Activated naive CD4-positive, alpha-beta T cell treated with anti-CD3 and anti-CD28 coated beads, Interleukin-2, amount 10 ng/mL, durations not matched to agents 7 days and 5 days (primary cell): ENCODE measurements at regions not wholly inside any gene's neighbourhood (a gene's known extent, or its start where the extent isn't known, plus 50 kb on each side); places are given as distances from the start of the nearest gene placed in this dataset.
"Not testable (repeated sequence)": the region's sequence is repeated elsewhere in the genome, so short reads cannot be mapped to it uniquely, and the experiment has no call there.

Experiments
- CTCF ChIA-PET: fragments of 350-600 bp; sonication (Branson Sonifier 250); formaldehyde crosslinking; loops from one replicate; lab custom pipeline; 2021; ENCODE audit warnings: antibody characterized with exemption; lab: Charles Lee
- DNase-seq: peaks from one replicate; pipeline ENCODE4 v3.0.0-alpha.2; 2020
- H3K27ac Mint-ChIP-seq: one replicate; pipeline ENCODE4 v1.8.0; 2021; ENCODE audit warnings: mild to moderate bottlenecking, moderate library complexity, mixed read lengths
- H3K27me3 Mint-ChIP-seq: one replicate; pipeline ENCODE4 v1.8.0; 2021; ENCODE audit warnings: mild to moderate bottlenecking, mixed read lengths
- H3K36me3 Mint-ChIP-seq: one replicate; pipeline ENCODE4 v1.8.0; 2021; ENCODE audit warnings: mixed read lengths
- H3K4me1 Mint-ChIP-seq: one replicate; pipeline ENCODE4 v1.8.0; 2021; ENCODE audit warnings: mixed read lengths
- H3K4me3 Mint-ChIP-seq: one replicate; pipeline ENCODE4 v1.8.0; 2021; ENCODE audit warnings: mild to moderate bottlenecking, moderate library complexity, mixed read lengths
- H3K9me3 Mint-ChIP-seq: one replicate; pipeline ENCODE4 v1.8.0; 2021; ENCODE audit warnings: mixed read lengths

DNA sequence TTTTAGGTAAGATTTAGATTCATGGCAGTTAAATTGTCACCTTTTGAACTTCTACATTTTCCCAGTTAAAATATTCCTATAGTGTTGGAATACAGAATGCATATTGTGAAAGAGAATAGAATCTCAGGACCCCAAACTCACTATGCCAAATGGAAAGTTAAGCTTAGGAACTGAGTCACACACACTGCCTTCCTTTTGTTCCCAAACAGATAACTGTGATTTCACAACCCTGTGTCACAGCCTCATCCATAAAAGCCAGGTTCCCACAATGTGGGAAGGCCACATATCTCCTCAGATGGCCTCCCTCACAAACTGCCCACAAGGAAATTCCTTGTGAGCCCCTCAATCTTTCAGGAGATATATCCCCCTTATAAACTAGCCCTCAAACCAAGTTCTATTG, 94.7 kb upstream of the HPF1 start:
- no peaks in the 10 kb centered on the region for H3K36me3 Mint-ChIP-seq
- CTCF ChIA-PET, result no interaction called here
- peaks cover 4% of the 10 kb centered on the region for H3K27me3 Mint-ChIP-seq
- no peak overlapping the region for H3K4me3 Mint-ChIP-seq
- H3K4me1 Mint-ChIP-seq, result no peaks in the 10 kb centered on the region
- H3K27ac Mint-ChIP-seq, result no peak overlapping the region
- DNase-seq, result no peak
- no peaks in the 10 kb centered on the region for H3K9me3 Mint-ChIP-seq

- CTCF ChIA-PET, result no interaction called here
- no peaks in the 10 kb centered on the region for H3K4me1 Mint-ChIP-seq
- no peak overlapping the region for H3K4me3 Mint-ChIP-seq
- no peak for DNase-seq
- H3K27ac Mint-ChIP-seq, result no peak overlapping the region
- no peaks in the 10 kb centered on the region for H3K9me3 Mint-ChIP-seq
- no peaks in the 10 kb centered on the region for H3K36me3 Mint-ChIP-seq
- peaks cover 4% of the 10 kb centered on the region for H3K27me3 Mint-ChIP-seq
Observed at GRCh38 chr4:169851750-169852149, 94.0 kb upstream of the HPF1 start.

GRCh38 chr4:169849456-169849855, 91.7 kb upstream of the HPF1 start:
- H3K4me3 Mint-ChIP-seq, result no peak overlapping the region
- peaks cover 4% of the 10 kb centered on the region for H3K27me3 Mint-ChIP-seq
- no peak for DNase-seq
- no peaks in the 10 kb centered on the region for H3K4me1 Mint-ChIP-seq
- CTCF ChIA-PET, result interaction anchor here (0.6 kb wide), 1 partner anchor 196 kb away, joined by 3 read pairs; no protein-coding TSS in a partner anchor
- H3K9me3 Mint-ChIP-seq, result no peaks in the 10 kb centered on the region
- H3K27ac Mint-ChIP-seq, result no peak overlapping the region
- no peaks in the 10 kb centered on the region for H3K36me3 Mint-ChIP-seq

GRCh38 chr4:169848018-169848417, 90.3 kb upstream of the HPF1 start:
- H3K27me3 Mint-ChIP-seq, result peaks cover 7% of the 10 kb centered on the region
- H3K27ac Mint-ChIP-seq, result no peak overlapping the region
- H3K36me3 Mint-ChIP-seq, result no peaks in the 10 kb centered on the region
- CTCF ChIA-PET, result interaction anchor here (1.1 kb wide), 1 partner anchor 38 kb away, joined by 4 read pairs; no protein-coding TSS in a partner anchor
- no peak for DNase-seq
- no peaks in the 10 kb centered on the region for H3K4me1 Mint-ChIP-seq
- H3K9me3 Mint-ChIP-seq, result no peaks in the 10 kb centered on the region
- H3K4me3 Mint-ChIP-seq, result no peak overlapping the region

- no peak overlapping the region for H3K4me3 Mint-ChIP-seq
- H3K27me3 Mint-ChIP-seq, result peaks cover 7% of the 10 kb centered on the region
- H3K27ac Mint-ChIP-seq, result no peak overlapping the region
- no peak for DNase-seq
- H3K36me3 Mint-ChIP-seq, result no peaks in the 10 kb centered on the region
- CTCF ChIA-PET, result interaction anchor here (1.1 kb wide), 1 partner anchor 37 kb away, joined by 4 read pairs; no protein-coding TSS in a partner anchor
- no peaks in the 10 kb centered on the region for H3K4me1 Mint-ChIP-seq
- H3K9me3 Mint-ChIP-seq, result no peaks in the 10 kb centered on the region
Observed at GRCh38 chr4:169847171-169847570, 89.4 kb upstream of the HPF1 start.

- Mint-ChIP-seq H3K4me3 (no peak overlapping the region), H3K27ac (no peak overlapping the region), H3K4me1 (no peaks in the 10 kb centered on the region), H3K9me3 (no peaks in the 10 kb centered on the region), H3K27me3 (peaks cover 7% of the 10 kb centered on the region), H3K36me3 (no peaks in the 10 kb centered on the region)
- no peak for DNase-seq
- CTCF ChIA-PET, result no interaction called here
Observed at GRCh38 chr4:169846396-169846795, 88.7 kb upstream of the HPF1 start.

- no peak for DNase-seq
Observed at GRCh38 chr4:169841776-169842175, 84.0 kb upstream of the HPF1 start.

DNA sequence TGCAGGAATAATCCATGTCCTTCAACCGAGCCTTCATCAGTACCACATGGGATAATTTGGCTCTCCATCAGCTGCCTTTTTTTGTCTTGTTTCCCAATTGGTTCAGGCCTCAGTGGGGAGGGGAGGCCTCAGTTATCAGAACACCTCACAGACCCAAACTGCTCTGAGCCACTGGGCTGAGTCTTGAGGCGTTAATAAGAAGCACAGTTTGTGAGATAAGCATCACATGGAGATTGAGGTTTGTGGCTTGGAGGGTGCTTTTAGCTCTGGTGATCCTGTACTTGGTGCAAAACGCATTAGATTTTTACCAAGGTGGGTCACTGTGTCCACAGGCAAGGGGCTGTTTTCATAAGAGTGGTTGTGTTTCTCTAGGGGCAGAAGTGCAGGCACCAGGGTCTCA, 82.8 kb upstream of the HPF1 start:
- Mint-ChIP-seq H3K9me3 (peaks cover 2% of the 10 kb centered on the region), H3K27me3 (peaks cover 4% of the 10 kb centered on the region), H3K36me3 (no peaks in the 10 kb centered on the region), H3K4me3 (no peak overlapping the region), H3K4me1 (no peaks in the 10 kb centered on the region), H3K27ac (no peak overlapping the region)
- DNase-seq, result no peak
- CTCF ChIA-PET, result no interaction called here

More at GRCh38 chr4:169841776-169842175, 84.0 kb upstream of the HPF1 start:
- Mint-ChIP-seq H3K36me3 (no peaks in the 10 kb centered on the region), H3K27ac (no peak overlapping the region), H3K4me1 (no peaks in the 10 kb centered on the region), H3K9me3 (peaks cover 2% of the 10 kb centered on the region), H3K27me3 (peaks cover 4% of the 10 kb centered on the region), H3K4me3 (no peak overlapping the region)
- CTCF ChIA-PET, result no interaction called here

GRCh38 chr4:169828329-169828728, 70.6 kb upstream of the HPF1 start:
- not testable (repeated sequence) for H3K36me3 Mint-ChIP-seq, H3K9me3 Mint-ChIP-seq, H3K4me1 Mint-ChIP-seq, DNase-seq, H3K4me3 Mint-ChIP-seq, H3K27me3 Mint-ChIP-seq, H3K27ac Mint-ChIP-seq
- CTCF ChIA-PET, result interaction anchor here (0.6 kb wide), 1 partner anchor 242 kb away, joined by 3 read pairs; no protein-coding TSS in a partner anchor

DNA sequence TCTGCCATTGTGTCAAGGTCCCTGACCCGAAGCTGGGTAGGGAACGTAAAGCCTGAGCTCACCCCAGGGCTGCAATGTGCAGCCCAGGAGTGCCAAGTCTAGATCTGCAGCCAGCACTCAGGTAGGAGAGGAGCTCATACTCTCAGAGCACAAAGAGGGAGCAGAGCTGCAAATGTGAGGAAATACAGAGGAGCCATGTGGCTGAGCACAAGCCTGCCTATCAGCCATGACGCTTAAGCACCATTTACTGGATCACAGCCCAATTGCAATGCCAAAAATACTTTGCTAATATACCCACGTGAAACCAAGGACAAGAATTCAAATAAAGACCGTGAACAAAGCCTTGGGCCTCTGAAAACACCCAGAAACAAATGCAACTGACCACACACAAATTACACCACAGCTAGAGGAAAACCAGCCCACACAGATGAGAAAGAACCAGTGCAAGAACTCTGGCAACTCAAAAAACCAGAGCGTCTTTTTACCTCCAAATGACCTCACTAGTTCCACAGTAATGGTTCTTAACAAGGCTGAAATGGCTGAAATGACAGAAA, 69.0 kb upstream of the HPF1 start:
- no peaks in the 10 kb centered on the region for H3K36me3 Mint-ChIP-seq
- H3K9me3 Mint-ChIP-seq, result no peaks in the 10 kb centered on the region
- no peak for DNase-seq
- CTCF ChIA-PET, result no interaction called here
- H3K4me1 Mint-ChIP-seq, result peaks cover 11% of the 10 kb centered on the region
- no peak overlapping the region for H3K27ac Mint-ChIP-seq
- peaks cover 7% of the 10 kb centered on the region for H3K27me3 Mint-ChIP-seq
- H3K4me3 Mint-ChIP-seq, result no peak overlapping the region

DNA sequence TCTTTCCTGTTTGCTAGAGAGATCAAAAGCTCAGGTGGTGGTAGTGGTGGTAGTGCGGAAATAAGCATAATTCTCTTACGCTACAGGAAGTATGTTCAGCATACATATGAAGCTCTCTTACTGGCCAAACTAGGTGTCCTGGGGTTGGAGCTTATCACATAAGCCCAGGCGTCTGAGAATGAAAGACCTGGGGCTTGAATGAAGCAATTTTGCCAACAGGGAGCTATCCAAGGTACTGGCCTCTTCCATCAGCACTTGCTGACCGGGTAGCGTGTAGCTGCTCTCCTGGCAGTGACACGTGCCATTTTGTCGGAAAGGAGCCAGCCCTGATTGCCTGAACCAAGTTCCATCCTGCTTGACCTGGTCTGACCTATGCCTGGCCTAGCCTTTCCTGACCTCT, 65.9 kb upstream of the HPF1 start:
- Mint-ChIP-seq H3K4me1 (peaks cover 11% of the 10 kb centered on the region), H3K27me3 (peaks cover 2% of the 10 kb centered on the region), H3K9me3 (no peaks in the 10 kb centered on the region), H3K36me3 (no peaks in the 10 kb centered on the region), H3K4me3 (no peak overlapping the region), H3K27ac (no peak overlapping the region)
- peak; percentile 53 for DNase-seq
- CTCF ChIA-PET, result interaction anchor here (0.7 to 1.4 kb wide), 2 partner anchors 13 to 131 kb away, joined by 3 to 11 read pairs; no protein-coding TSS in a partner anchor

- Mint-ChIP-seq H3K27me3 (peaks cover 5% of the 10 kb centered on the region), H3K9me3 (no peaks in the 10 kb centered on the region), H3K36me3 (no peaks in the 10 kb centered on the region), H3K4me1 (peaks cover 11% of the 10 kb centered on the region), H3K27ac (no peak overlapping the region), H3K4me3 (no peak overlapping the region)
- no peak for DNase-seq
- CTCF ChIA-PET, result no interaction called here
Observed at GRCh38 chr4:169821402-169821801, 63.7 kb upstream of the HPF1 start.

DNA sequence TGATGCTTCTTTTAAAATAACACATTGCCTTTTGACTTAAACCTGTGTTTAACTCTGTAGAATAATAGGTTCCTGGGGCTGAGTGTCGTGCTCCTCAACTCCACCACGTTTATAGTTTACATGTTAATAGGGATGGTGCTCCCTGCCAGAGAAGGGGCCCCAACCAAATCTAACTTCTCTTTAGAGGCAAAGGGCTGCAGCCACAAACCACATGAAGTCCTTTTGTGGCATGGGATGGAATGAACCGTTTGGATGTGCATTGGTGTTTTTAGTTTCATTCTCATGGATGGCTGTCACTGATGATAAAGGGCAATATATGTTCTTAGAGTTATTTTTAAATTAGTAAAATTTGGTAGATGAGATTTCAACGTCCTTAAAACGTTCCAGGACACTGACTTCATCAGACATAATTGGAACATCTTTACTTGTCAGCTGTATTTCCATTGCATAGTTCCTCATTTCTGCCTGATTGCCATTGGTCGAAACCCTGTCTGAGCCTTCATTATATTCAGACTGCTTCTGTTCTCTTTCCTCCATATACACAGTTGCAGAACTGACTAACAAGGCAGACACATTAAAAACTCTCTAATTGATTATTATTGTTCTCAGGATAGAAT, 60.4 kb upstream of the HPF1 start:
- no peak for DNase-seq
- Mint-ChIP-seq H3K9me3 (no peaks in the 10 kb centered on the region), H3K27ac (no peak overlapping the region), H3K36me3 (no peaks in the 10 kb centered on the region), H3K4me3 (no peak overlapping the region), H3K27me3 (peaks cover 16% of the 10 kb centered on the region), H3K4me1 (peaks cover 2% of the 10 kb centered on the region)
- CTCF ChIA-PET, result no interaction called here

- H3K36me3 Mint-ChIP-seq, result no peaks in the 10 kb centered on the region
- CTCF ChIA-PET, result interaction anchor here (0.6 to 1.0 kb wide), 2 partner anchors 41 to 216 kb away, joined by 3 read pairs; no protein-coding TSS in a partner anchor
- H3K9me3 Mint-ChIP-seq, result no peaks in the 10 kb centered on the region
- no peak overlapping the region for H3K4me3 Mint-ChIP-seq
- DNase-seq, result no peak
- H3K4me1 Mint-ChIP-seq, result no peaks in the 10 kb centered on the region
- H3K27ac Mint-ChIP-seq, result no peak overlapping the region
- peaks cover 16% of the 10 kb centered on the region for H3K27me3 Mint-ChIP-seq
Observed at GRCh38 chr4:169815606-169816005, 57.9 kb upstream of the HPF1 start.

- Mint-ChIP-seq H3K4me1 (no peaks in the 10 kb centered on the region), H3K27me3 (peaks cover 11% of the 10 kb centered on the region), H3K27ac (no peak overlapping the region), H3K36me3 (no peaks in the 10 kb centered on the region), H3K9me3 (no peaks in the 10 kb centered on the region), H3K4me3 (no peak overlapping the region)
- DNase-seq, result no peak
- CTCF ChIA-PET, result interaction anchor here (1.4 to 2.8 kb wide), 4 partner anchors 11 to 238 kb away, joined by 4 to 40 read pairs (median 12); no protein-coding TSS in a partner anchor
Observed at GRCh38 chr4:169811476-169811875, 53.7 kb upstream of the HPF1 start.
